HL-60 (cell line): ENCODE measurements at regions not wholly inside any gene's neighbourhood (a gene's known extent, or its start where the extent isn't known, plus 50 kb on each side); places are given as distances from the start of the nearest gene placed in this dataset.

Experiments
- DNase-seq, 2 experiments: peaks; one replicate each; pipeline ENCODE4 v3.0.0-alpha.2; 2010 to 2020; ENCODE audit warnings: low read depth in 1 of 2, low spot score in 1 of 2
- H3K27ac ChIP-seq: fragments of 250-450 bp; sonication (Bioruptor Pico); replicated peaks from 2 replicates; pipeline ENCODE4 v1.5.1; 2020; ENCODE audit warnings: mild to moderate bottlenecking, moderate library complexity
- H3K27me3 ChIP-seq: fragments of 250-450 bp; sonication (Bioruptor Pico); 2 replicates; pipeline ENCODE4 v1.5.1; 2021; ENCODE audit warnings: mild to moderate bottlenecking, moderate library complexity; ENCODE audit not compliant: insufficient read depth, poor library complexity, severe bottlenecking
- H3K4me3 ChIP-seq: replicated peaks from 2 replicates; pipeline ENCODE4 v1.5.1; 2011; ENCODE audit warnings: mild to moderate bottlenecking, control low read depth, low read length; ENCODE audit not compliant: insufficient read depth
- GABPA ChIP-seq: IDR thresholded peaks from 2 replicates; pipeline ENCODE4 v1.6.1; 2012; ENCODE audit warnings: low read depth
- POLR2AphosphoS5 ChIP-seq: IDR thresholded peaks from 2 replicates; pipeline ENCODE4 v1.6.1; 2012; ENCODE audit warnings: low read depth
- REST ChIP-seq: IDR thresholded peaks from 2 replicates; pipeline ENCODE4 v1.6.1; 2012; ENCODE audit warnings: low read depth; ENCODE audit not compliant: insufficient replicate concordance
- SPI1 ChIP-seq: IDR thresholded peaks from 2 replicates; pipeline ENCODE4 v1.6.1; 2012; ENCODE audit warnings: low read depth, mild to moderate bottlenecking, borderline replicate concordance
- TF ChIP-seq, protein P1 (sequence below): IDR thresholded peaks from one replicate; pipeline ENCODE4 v1.5.1; 2011; ENCODE audit warnings: low read length, control low read depth, inconsistent platforms; ENCODE audit not compliant: insufficient read depth

GRCh38 chr4:167645358-167645757 is 411.1 kb upstream of the SPOCK3 start:
- no peak for DNase-seq
- Histone ChIP-seq H3K27ac (no peak overlapping the region), H3K4me3 (no peak overlapping the region), H3K27me3 (no peaks in the 10 kb centered on the region)
- no peak for TF ChIP-seq GABPA
- no peak for TF ChIP-seq REST
- TF ChIP-seq SPI1, result no peak
- TF ChIP-seq, protein P1, sequence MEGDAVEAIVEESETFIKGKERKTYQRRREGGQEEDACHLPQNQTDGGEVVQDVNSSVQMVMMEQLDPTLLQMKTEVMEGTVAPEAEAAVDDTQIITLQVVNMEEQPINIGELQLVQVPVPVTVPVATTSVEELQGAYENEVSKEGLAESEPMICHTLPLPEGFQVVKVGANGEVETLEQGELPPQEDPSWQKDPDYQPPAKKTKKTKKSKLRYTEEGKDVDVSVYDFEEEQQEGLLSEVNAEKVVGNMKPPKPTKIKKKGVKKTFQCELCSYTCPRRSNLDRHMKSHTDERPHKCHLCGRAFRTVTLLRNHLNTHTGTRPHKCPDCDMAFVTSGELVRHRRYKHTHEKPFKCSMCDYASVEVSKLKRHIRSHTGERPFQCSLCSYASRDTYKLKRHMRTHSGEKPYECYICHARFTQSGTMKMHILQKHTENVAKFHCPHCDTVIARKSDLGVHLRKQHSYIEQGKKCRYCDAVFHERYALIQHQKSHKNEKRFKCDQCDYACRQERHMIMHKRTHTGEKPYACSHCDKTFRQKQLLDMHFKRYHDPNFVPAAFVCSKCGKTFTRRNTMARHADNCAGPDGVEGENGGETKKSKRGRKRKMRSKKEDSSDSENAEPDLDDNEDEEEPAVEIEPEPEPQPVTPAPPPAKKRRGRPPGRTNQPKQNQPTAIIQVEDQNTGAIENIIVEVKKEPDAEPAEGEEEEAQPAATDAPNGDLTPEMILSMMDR, result no peak
- TF ChIP-seq POLR2AphosphoS5, result no peak

DNA sequence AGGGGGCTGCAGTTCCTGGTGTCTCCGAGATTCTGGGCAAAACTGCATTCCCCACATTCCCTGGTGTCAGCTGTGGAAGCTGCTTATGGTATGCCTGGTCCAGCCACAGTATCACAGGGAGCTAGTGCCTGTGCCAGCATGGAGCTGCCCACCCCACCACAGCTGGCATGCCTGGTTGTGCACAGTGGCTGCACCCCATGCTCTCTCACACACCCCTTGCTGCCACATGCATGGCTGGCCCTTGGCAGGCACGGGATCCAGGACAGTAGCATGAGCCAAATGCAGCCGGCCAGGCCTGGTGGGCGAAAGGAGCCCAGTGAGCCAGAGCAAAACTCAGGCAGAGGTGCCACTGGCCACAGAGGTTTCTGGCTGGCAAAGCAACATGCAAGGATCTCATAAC is 418.0 kb upstream of the SPOCK3 start:
- Histone ChIP-seq H3K27ac (no peak overlapping the region), H3K27me3 (no peaks in the 10 kb centered on the region), H3K4me3 (no peak overlapping the region)
- TF ChIP-seq GABPA (no peak), POLR2AphosphoS5 (no peak), REST (no peak), SPI1 (no peak)
- TF ChIP-seq, protein P1, result no peak
- DNase-seq, result no peak

DNA sequence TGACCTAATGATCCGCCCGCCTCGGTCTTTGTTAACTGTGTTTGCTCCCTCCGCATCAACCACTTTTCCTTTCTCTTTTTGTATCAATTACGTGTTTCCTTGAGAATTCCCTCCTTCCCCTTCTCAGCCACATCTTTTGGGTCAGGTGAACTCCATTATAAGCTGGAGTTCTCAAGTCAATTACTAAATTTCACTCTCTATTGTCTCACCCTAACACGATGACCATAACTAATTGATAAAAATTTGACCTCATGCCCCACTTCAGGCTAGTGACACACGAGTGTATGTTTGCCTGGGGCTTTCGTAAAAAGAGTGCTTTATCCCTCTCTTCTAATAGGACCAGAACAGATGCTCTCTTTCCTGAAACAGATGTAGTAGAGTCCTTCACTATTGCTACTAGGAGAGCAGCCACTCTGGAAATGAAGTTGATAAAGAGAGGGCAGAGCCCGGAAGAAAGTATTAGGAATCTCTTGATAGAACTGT is 403.6 kb upstream of the ANXA10 start:
- H3K27ac ChIP-seq, result no peak overlapping the region
- DNase-seq, result no peak
- no peak overlapping the region for H3K4me3 ChIP-seq
- no peaks in the 10 kb centered on the region for H3K27me3 ChIP-seq
- TF ChIP-seq REST, result no peak
- TF ChIP-seq, protein P1, result no peak
- no peak for TF ChIP-seq GABPA
- TF ChIP-seq POLR2AphosphoS5, result no peak
